HG02678 (cell line): ENCODE measurements at regions not wholly inside any gene's neighbourhood (a gene's known extent, or its start where the extent isn't known, plus 50 kb on each side); places are given as distances from the start of the nearest gene placed in this dataset.
"Not testable (repeated sequence)": the region's sequence is repeated elsewhere in the genome, so short reads cannot be mapped to it uniquely, and the experiment has no call there.

Experiments
- ATAC-seq: cut with Tn5 transposase; IDR thresholded peaks from one replicate; pipeline ENCODE4 v1.9.1; 2021; ENCODE audit warnings: mild to moderate bottlenecking, moderate library complexity; ENCODE audit not compliant: unreplicated experiment

GRCh38 chr4:126468144-126468543 lies 1153.4 kb downstream of the FAT4 start:
- ATAC-seq, result no peak

- ATAC-seq, result no peak
These were observed 1156.1 kb downstream of the FAT4 start for GRCh38 chr4:126470862-126471261.

- ATAC-seq, result no peak
These were observed 1157.0 kb upstream of the INTU start for GRCh38 chr4:126475730-126476129.

- no peak for ATAC-seq
These were observed 1153.0 kb upstream of the INTU start for GRCh38 chr4:126479709-126480108.

GRCh38 chr4:126482311-126482710 lies 1150.4 kb upstream of the INTU start:
- no peak for ATAC-seq

- ATAC-seq, result no peak
These were observed 1146.4 kb upstream of the INTU start for GRCh38 chr4:126486377-126486776.

GRCh38 chr4:126489826-126490463 lies 1142.8 kb upstream of the INTU start:
- no peak for ATAC-seq

GRCh38 chr4:126495163-126495752 lies 1137.5 kb upstream of the INTU start:
- ATAC-seq, result no peak

GRCh38 chr4:126512979-126513378 lies 1119.8 kb upstream of the INTU start:
- no peak for ATAC-seq

GRCh38 chr4:126513596-126513995 lies 1119.2 kb upstream of the INTU start:
- ATAC-seq, result no peak

- no peak for ATAC-seq
These were observed 1112.0 kb upstream of the INTU start for GRCh38 chr4:126520731-126521130.

GRCh38 chr4:126525400-126525799 lies 1107.4 kb upstream of the INTU start:
- ATAC-seq, result not testable (repeated sequence)

GRCh38 chr4:126526335-126526734 lies 1106.4 kb upstream of the INTU start:
- ATAC-seq, result no peak

GRCh38 chr4:126529997-126530396 lies 1102.8 kb upstream of the INTU start:
- no peak for ATAC-seq

- no peak for ATAC-seq
These were observed 1101.7 kb upstream of the INTU start for GRCh38 chr4:126530996-126531585.

- no peak for ATAC-seq
These were observed 1100.2 kb upstream of the INTU start for GRCh38 chr4:126532527-126532926.

GRCh38 chr4:126533146-126533805 lies 1099.5 kb upstream of the INTU start:
- no peak for ATAC-seq

- no peak for ATAC-seq
These were observed 1093.0 kb upstream of the INTU start for GRCh38 chr4:126539771-126540170.

- ATAC-seq, result no peak
These were observed 1090.9 kb upstream of the INTU start for GRCh38 chr4:126541820-126542219.

GRCh38 chr4:126544276-126544675 lies 1088.5 kb upstream of the INTU start:
- no peak for ATAC-seq

GRCh38 chr4:126546197-126546596 lies 1086.6 kb upstream of the INTU start:
- not testable (repeated sequence) for ATAC-seq

- ATAC-seq, result no peak
These were observed 1085.4 kb upstream of the INTU start for GRCh38 chr4:126547352-126547751.
